HG02973 (cell line): ENCODE measurements at regions not wholly inside any gene's neighbourhood (a gene's known extent, or its start where the extent isn't known, plus 50 kb on each side); places are given as distances from the start of the nearest gene placed in this dataset.
"Not testable (repeated sequence)": the region's sequence is repeated elsewhere in the genome, so short reads cannot be mapped to it uniquely, and the experiment has no call there.

Source experiments
- ATAC-seq: cut with Tn5 transposase; IDR thresholded peaks from one replicate; pipeline ENCODE4 v1.9.1; 2021; ENCODE audit warnings: moderate library complexity; ENCODE audit not compliant: unreplicated experiment

GRCh38 chr1:190665045-190665444, 187.4 kb upstream of the BRINP3 start:
- ATAC-seq = no peak

GRCh38 chr1:190667914-190668313, 190.2 kb upstream of the BRINP3 start:
- no peak for ATAC-seq

- ATAC-seq = no peak
These were observed 201.4 kb upstream of the BRINP3 start for GRCh38 chr1:190679044-190679443.

GRCh38 chr1:190679454-190679853, 201.8 kb upstream of the BRINP3 start:
- ATAC-seq = no peak

- ATAC-seq = no peak
These were observed 202.3 kb upstream of the BRINP3 start for GRCh38 chr1:190679983-190680382.

GRCh38 chr1:190685676-190686075, 208.0 kb upstream of the BRINP3 start:
- ATAC-seq = no peak

GRCh38 chr1:190688096-190688495, 210.4 kb upstream of the BRINP3 start:
- ATAC-seq = no peak

- ATAC-seq = not testable (repeated sequence)
These were observed 220.8 kb upstream of the BRINP3 start for GRCh38 chr1:190698488-190698887.

- ATAC-seq = no peak
These were observed 221.5 kb upstream of the BRINP3 start for GRCh38 chr1:190699165-190699564.

GRCh38 chr1:190708418-190709057, 230.9 kb upstream of the BRINP3 start:
- ATAC-seq = no peak

GRCh38 chr1:190711069-190711468, 233.4 kb upstream of the BRINP3 start:
- ATAC-seq = no peak

GRCh38 chr1:190717055-190717454, 239.4 kb upstream of the BRINP3 start:
- ATAC-seq = no peak

GRCh38 chr1:190736971-190737590, 259.4 kb upstream of the BRINP3 start:
- ATAC-seq = no peak

GRCh38 chr1:190738317-190738716, 260.7 kb upstream of the BRINP3 start:
- ATAC-seq = no peak

GRCh38 chr1:190739926-190740325, 262.3 kb upstream of the BRINP3 start:
- ATAC-seq = no peak

- no peak for ATAC-seq
These were observed 270.0 kb upstream of the BRINP3 start for GRCh38 chr1:190747704-190748103.

- no peak for ATAC-seq
These were observed 274.5 kb upstream of the BRINP3 start for GRCh38 chr1:190752131-190752530.

GRCh38 chr1:190754666-190755065, 277.0 kb upstream of the BRINP3 start:
- ATAC-seq = no peak

GRCh38 chr1:190759807-190760206, 282.1 kb upstream of the BRINP3 start:
- ATAC-seq = peak; percentile 99

GRCh38 chr1:190762325-190762724, 284.7 kb upstream of the BRINP3 start:
- ATAC-seq = no peak

- no peak for ATAC-seq
These were observed 315.2 kb upstream of the BRINP3 start for GRCh38 chr1:190792873-190793272.

- ATAC-seq = no peak
These were observed 330.0 kb upstream of the BRINP3 start for GRCh38 chr1:190807629-190808028.

GRCh38 chr1:190808035-190808434, 330.4 kb upstream of the BRINP3 start:
- ATAC-seq = no peak
